B cell (primary cell): ENCODE measurements at regions not wholly inside any gene's neighbourhood (a gene's known extent, or its start where the extent isn't known, plus 50 kb on each side); places are given as distances from the start of the nearest gene placed in this dataset.

Experiments
- ATAC-seq: fragments of 200-7000 bp; cut with Tn5 transposase; one replicate; pipeline ENCODE4 v1.10.0; 2021; ENCODE audit warnings: low read depth, mild to moderate bottlenecking, moderate number of reproducible peaks, moderate library complexity
- CTCF ChIA-PET: fragments of 350-600 bp; sonication (Branson Sonifier 250); formaldehyde crosslinking; loops from one replicate; lab custom pipeline; 2021; ENCODE audit warnings: antibody characterized with exemption, inconsistent platforms; lab: Charles Lee
- POLR2A ChIA-PET: fragments of 350-600 bp; sonication (Branson Sonifier 250); formaldehyde crosslinking; loops from one replicate; lab custom pipeline; 2021; ENCODE audit warnings: antibody characterized with exemption; lab: Charles Lee
- DNase-seq: peaks from one replicate; pipeline ENCODE4 v3.0.0; 2013
- H2AFZ ChIP-seq: 2 replicates; pipeline ENCODE4 v1.6.1; 2012; ENCODE audit warnings: mild to moderate bottlenecking, low read depth, low read length; ENCODE audit not compliant: insufficient read depth, poor library complexity, severe bottlenecking
- H3K27ac ChIP-seq, 2 donors: 1 replicate in 1 of 2; 2 replicates in 1 of 2; pipeline ENCODE4 v1.5.1; 2012 to 2013; ENCODE audit warnings: low read length in 2 of 2, mild to moderate bottlenecking in 2 of 2, moderate library complexity in 1 of 2
- H3K27me3 ChIP-seq, 4 experiments: fragments of 200-600 bp in 1 of 4; sonication (generic) in 1 of 4; replicated peaks in 1 of 4; 1 replicate in 2 of 4; 2 replicates in 2 of 4; pipeline versions ENCODE4 v1.6.1 to v1.7.0; 2013 to 2016; ENCODE audit warnings: low read length in 3 of 4, mild to moderate bottlenecking in 2 of 4, mixed read lengths in 1 of 4, moderate library complexity in 1 of 4; ENCODE audit not compliant: insufficient read depth in 4 of 4, control insufficient read depth in 3 of 4; ENCODE audit errors: control extremely low read depth in 1 of 4
- H3K36me3 ChIP-seq, 2 experiments: replicated peaks in 1 of 2; 1 replicate in 1 of 2; 2 replicates in 1 of 2; pipeline versions ENCODE4 v1.6.1 to v1.7.1; 2013; ENCODE audit warnings: low read length in 1 of 2; ENCODE audit not compliant: insufficient read depth in 2 of 2, control insufficient read depth in 1 of 2; ENCODE audit errors: control extremely low read depth in 1 of 2, extremely low read depth in 1 of 2
- H3K4me1 ChIP-seq, 2 donors: fragments of 200-600 bp in 1 of 2; sonication (generic) in 1 of 2; 1 replicate in 1 of 2; 2 replicates in 1 of 2; pipeline versions ENCODE4 v1.5.1 to v1.6.1; 2013 to 2017; ENCODE audit warnings: low read length in 2 of 2; ENCODE audit not compliant: control insufficient read depth in 2 of 2, insufficient read depth in 2 of 2
- H3K4me2 ChIP-seq: replicated peaks from 2 replicates; pipeline ENCODE3; 2012; ENCODE audit warnings: mild to moderate bottlenecking, low read depth, low read length; ENCODE audit not compliant: poor library complexity, severe bottlenecking
- H3K4me3 ChIP-seq, 5 experiments: fragments of 200-600 bp in 1 of 5; sonication (generic) in 1 of 5; 1 replicate in 3 of 5; 2 replicates in 2 of 5; pipeline versions ENCODE4 v1.5.1 to v1.7.0; 2011 to 2016; ENCODE audit warnings: low read length in 4 of 5, mild to moderate bottlenecking in 4 of 5, low read depth in 2 of 5, control low read depth in 1 of 5, moderate library complexity in 1 of 5; ENCODE audit not compliant: insufficient read depth in 1 of 5; ENCODE audit errors: control extremely low read depth in 1 of 5, extremely low read depth in 1 of 5
- H3K79me2 ChIP-seq: fragments of 200-600 bp; sonication (generic); one replicate; pipeline ENCODE4 v1.6.0; 2016; ENCODE audit warnings: low read length; ENCODE audit not compliant: control insufficient read depth, insufficient read depth
- H3K9ac ChIP-seq: fragments of 200-600 bp; sonication (generic); 2 replicates; pipeline ENCODE4 v1.6.1; 2017; ENCODE audit warnings: mild to moderate bottlenecking, low read length, moderate library complexity
- H3K9me3 ChIP-seq, 3 donors: one replicate each; pipeline versions ENCODE4 v1.6.1 to v1.7.1; 2013; ENCODE audit warnings: low read length in 2 of 3; ENCODE audit not compliant: control insufficient read depth in 2 of 3, insufficient read depth in 1 of 3; ENCODE audit errors: control extremely low read depth in 1 of 3
- H4K20me1 ChIP-seq: 2 replicates; pipeline ENCODE4 v1.6.0; 2012; ENCODE audit warnings: mild to moderate bottlenecking, low read length; ENCODE audit not compliant: insufficient read depth, control insufficient read depth, poor library complexity, severe bottlenecking
- H3K27ac Mint-ChIP-seq: one replicate; pipeline ENCODE4 v1.8.0; 2021; ENCODE audit warnings: mixed read lengths
- H3K27me3 Mint-ChIP-seq: one replicate; pipeline ENCODE4 v1.8.0; 2021; ENCODE audit warnings: mixed read lengths
- H3K4me1 Mint-ChIP-seq: one replicate; pipeline ENCODE4 v1.8.0; 2021; ENCODE audit warnings: mixed read lengths
- H3K4me3 Mint-ChIP-seq: one replicate; pipeline ENCODE4 v1.8.0; 2021; ENCODE audit warnings: mixed read lengths
- H3K9me3 Mint-ChIP-seq: one replicate; pipeline ENCODE4 v1.8.0; 2022; ENCODE audit warnings: mixed read lengths; ENCODE audit not compliant: insufficient read depth
- CTCF ChIP-seq: fragments of 200-600 bp; IDR thresholded peaks from one replicate; pipeline ENCODE4 v1.8.0; 2022; ENCODE audit warnings: antibody characterized with exemption, mild to moderate bottlenecking
- EZH2 ChIP-seq: IDR thresholded peaks from 2 replicates; pipeline ENCODE4 v1.6.1; 2012; ENCODE audit warnings: borderline replicate concordance, low read depth, mild to moderate bottlenecking, moderate library complexity, low read length; ENCODE audit not compliant: insufficient read depth, poor library complexity, severe bottlenecking
- WGBS: methylation state at CpG from one replicate; pipeline ENCODE4 v1.1.5; 2013; ENCODE audit warnings: missing lambda C conversion rate; ENCODE audit not compliant: insufficient coverage; 5-methylcytosine and 5-hydroxymethylcytosine counted together
- intact Hi-C: fragments of 100-400 bp; cut with micrococcal nuclease; formaldehyde crosslinking; loops from one replicate; pipeline ENCODE4 v1.10.0; 2022

DNA sequence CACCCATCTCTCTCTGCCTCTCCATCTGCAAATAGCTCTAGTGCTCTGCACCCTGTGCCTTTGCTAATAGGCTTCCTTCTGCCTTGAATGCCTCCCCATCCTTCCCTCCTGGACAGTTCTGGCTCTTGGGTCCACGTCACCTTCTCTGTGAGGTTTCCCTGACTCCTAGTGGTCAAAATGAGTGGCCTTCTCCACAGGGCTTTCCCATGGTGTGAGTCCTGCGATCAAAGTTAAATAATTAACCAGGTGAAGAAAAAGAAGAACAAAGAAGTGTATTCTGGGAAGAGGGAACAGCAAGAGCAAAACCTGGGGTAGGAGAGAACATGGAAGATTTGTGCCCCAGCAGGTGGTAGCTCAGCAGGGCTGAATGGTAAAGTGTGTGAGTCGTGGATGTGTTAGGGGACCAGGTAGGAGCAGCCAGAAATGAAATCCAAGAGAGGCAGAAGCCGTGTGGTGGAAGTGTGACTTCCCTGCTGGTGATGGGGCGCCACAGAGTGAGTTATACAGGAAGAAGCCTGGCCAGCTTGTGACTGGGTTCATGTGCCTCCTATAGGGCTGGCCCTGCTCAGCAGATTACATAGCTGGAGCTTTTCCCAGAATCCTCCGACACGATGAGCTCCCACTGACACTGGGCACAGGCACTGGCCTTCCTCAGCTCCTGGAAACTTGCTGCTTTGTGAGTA is 93.8 kb upstream of the LDAH start:
- ATAC-seq (no peak), DNase-seq (no peak)
- no peak overlapping the region for H3K9ac ChIP-seq
- Mint-ChIP-seq H3K27me3 (peaks cover 65% of the 10 kb centered on the region), H3K27ac (no peak overlapping the region), H3K4me3 (no peak overlapping the region), H3K9me3 (no peaks in the 10 kb centered on the region), H3K4me1 (no peaks in the 10 kb centered on the region)
- intact Hi-C loops, result no loop called here
- H4K20me1 ChIP-seq, result no peaks in the 10 kb centered on the region
- no peak overlapping the region for H2AFZ ChIP-seq
- ChIA-PET POLR2A (no interaction called here), CTCF (interaction anchor here (0.8 kb wide), 1 partner anchor 255 kb away, joined by 4 read pairs; no protein-coding TSS in a partner anchor)
- no peak overlapping the region for H3K27ac ChIP-seq
- WGBS, result 55% methylated on average over 7 of the region's 7 CpGs
- no peaks in the 10 kb centered on the region for H3K4me1 ChIP-seq
- no peaks in the 10 kb centered on the region for H3K9me3 ChIP-seq
- no peaks in the 10 kb centered on the region for H3K36me3 ChIP-seq
- no peak overlapping the region for H3K4me2 ChIP-seq
- TF ChIP-seq EZH2 (no peak), CTCF (no peak)
- H3K27me3 ChIP-seq, result peaks cover 0 to 14% (median 0%) of the 10 kb centered on the region in 4 experiments
- no peak overlapping the region for H3K4me3 ChIP-seq
- H3K79me2 ChIP-seq, result no peaks in the 10 kb centered on the region

DNA sequence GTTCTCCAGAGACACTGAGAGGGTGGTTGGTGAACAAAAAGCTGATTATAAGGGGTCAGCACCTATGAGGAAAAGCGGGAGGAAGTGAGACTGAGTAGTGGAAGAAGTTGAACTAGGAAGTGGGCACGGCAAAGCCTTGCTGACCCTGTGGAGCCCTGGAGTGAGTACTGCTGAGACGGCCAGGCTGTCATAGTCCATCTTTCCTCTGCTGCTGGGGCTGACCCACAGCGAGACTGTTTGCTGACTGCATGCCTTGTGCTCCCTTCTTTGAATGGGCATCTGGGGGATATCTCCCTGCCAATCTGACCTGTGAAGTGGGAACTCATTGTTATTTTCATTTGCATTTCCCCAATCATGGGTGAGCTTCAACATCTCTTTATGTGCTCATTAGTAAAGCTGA is 92.4 kb upstream of the LDAH start:
- Histone ChIP-seq H4K20me1 (no peaks in the 10 kb centered on the region), H2AFZ (no peak overlapping the region), H3K9me3 (no peaks in the 10 kb centered on the region), H3K27ac (no peak overlapping the region), H3K9ac (no peak overlapping the region), H3K79me2 (no peaks in the 10 kb centered on the region), H3K4me1 (no peaks in the 10 kb centered on the region), H3K4me2 (no peak overlapping the region), H3K27me3 (peaks cover 0 to 14% (median 0%) of the 10 kb centered on the region in 4 experiments), H3K4me3 (no peak overlapping the region), H3K36me3 (no peaks in the 10 kb centered on the region)
- Mint-ChIP-seq H3K27me3 (peaks cover 64% of the 10 kb centered on the region), H3K9me3 (no peaks in the 10 kb centered on the region), H3K4me3 (no peak overlapping the region), H3K4me1 (no peaks in the 10 kb centered on the region), H3K27ac (no peak overlapping the region)
- TF ChIP-seq EZH2 (no peak), CTCF (no peak)
- CTCF ChIA-PET, result no interaction called here
- DNase-seq, result no peak
- intact Hi-C loops, result no loop called here
- 71% methylated on average over 3 of the region's 4 CpGs for WGBS
- POLR2A ChIA-PET, result no interaction called here
- ATAC-seq, result no peak
